DMS 273 (cell line): ENCODE measurements at regions not wholly inside any gene's neighbourhood (a gene's known extent, or its start where the extent isn't known, plus 50 kb on each side); places are given as distances from the start of the nearest gene placed in this dataset.

Experiments
- DNase-seq: peaks from one replicate; lab custom pipeline; 2025; ENCODE audit not compliant: unreplicated experiment; lab: John Stamatoyannopoulos, UW

GRCh38 chr2:37541516-37541915, 129.9 kb downstream of the CDC42EP3 start:
- no peak for DNase-seq

- no peak for DNase-seq
These were observed 127.4 kb downstream of the CDC42EP3 start for GRCh38 chr2:37543999-37544557.

DNA sequence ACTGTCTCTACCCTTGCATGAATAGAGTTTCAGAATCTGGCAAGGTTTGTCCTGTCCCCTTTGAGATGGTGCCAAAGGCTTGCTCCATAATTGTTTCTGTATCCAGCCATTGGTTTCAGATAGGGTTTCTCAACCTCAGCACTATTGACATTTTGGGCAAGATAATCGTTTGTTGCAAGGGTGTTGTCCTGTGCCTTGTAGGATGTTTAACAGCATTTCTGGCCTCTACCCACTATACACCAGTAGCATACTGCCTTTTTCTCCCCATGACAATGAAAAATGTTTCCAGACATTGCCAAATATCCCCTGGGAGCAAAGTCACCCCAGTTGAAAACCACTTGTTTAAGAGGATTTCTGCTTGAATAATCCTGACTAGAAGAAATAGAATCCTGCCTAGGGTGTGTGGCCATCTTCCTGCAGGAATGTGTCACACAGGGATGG, 126.8 kb downstream of the CDC42EP3 start:
- no peak for DNase-seq

DNA sequence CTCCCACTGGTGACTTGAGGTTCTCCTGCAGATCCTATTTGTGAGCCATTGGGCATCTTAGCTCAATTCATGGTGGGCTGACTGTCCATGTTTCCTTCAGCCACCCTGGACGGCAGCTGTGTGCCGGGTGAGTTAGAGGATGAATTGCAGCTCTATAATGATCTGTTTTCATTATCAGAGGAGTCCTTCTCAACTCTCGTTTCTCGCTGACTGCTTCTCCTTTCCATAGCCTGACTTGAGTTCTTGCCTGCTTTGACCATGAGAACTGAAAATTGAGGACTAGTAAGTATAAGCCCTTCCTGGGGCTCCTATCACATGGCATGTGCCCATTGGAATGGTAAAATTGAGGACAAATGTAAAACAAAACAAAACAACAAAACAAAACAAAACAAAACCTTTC, 121.8 kb downstream of the CDC42EP3 start:
- DNase-seq, result no peak

DNA sequence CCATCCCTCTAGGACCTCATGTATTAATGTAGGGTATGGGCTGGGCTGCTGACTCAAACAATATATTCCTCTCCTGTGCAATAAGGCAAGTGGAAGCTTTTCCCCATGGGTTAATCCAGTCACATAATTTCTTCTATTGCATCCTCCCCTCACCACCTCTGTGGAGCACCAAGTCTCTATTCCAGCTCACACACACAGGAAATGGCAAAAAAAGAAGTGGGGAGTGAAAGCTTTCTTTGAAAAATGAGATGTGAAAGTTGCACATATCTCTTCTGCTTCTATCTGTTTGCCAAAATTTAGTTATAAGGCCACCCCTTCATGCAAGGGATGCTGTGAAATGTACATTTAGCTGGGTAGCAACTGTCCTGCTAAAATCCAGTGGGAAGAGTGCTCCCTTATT, 121.3 kb downstream of the CDC42EP3 start:
- DNase-seq, result no peak

DNA sequence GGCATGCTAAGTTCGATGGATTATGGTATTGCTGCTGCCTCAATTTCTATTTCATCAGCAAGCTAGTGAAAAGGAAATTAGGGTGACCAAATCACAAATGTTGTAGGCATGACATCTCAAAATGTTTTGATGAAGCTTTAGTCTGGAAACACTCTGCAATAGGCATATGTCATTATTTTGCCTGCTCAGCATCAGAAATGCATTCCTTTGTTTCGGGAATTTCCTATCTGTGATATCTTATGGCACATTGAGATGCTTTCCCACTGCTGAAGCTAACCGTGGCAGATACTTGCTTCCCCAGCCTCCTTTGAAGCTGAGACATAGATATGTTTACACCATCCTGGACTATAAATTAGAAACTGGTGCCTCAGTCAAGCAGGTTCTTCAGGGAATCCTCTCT, 119.7 kb downstream of the CDC42EP3 start:
- no peak for DNase-seq

DNA sequence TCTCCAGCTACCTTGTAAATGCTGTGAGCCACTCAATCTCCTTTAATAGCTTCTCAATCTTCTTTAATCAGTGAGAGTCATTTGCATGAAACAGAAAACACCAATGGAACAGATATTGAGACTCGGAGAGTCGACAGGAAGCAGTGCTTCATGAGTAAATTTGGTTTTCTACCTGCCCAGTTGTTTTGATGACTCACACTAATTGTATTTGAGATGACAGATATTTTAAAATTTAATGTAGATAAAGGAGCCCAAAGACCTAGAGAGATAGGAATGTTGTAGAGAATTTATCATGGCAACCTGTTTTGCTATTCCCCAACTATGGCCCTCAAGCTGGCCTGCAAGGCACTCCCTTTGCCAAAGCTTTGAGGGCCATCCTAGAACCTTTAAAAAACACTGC, 119.1 kb downstream of the CDC42EP3 start:
- no peak for DNase-seq

DNA sequence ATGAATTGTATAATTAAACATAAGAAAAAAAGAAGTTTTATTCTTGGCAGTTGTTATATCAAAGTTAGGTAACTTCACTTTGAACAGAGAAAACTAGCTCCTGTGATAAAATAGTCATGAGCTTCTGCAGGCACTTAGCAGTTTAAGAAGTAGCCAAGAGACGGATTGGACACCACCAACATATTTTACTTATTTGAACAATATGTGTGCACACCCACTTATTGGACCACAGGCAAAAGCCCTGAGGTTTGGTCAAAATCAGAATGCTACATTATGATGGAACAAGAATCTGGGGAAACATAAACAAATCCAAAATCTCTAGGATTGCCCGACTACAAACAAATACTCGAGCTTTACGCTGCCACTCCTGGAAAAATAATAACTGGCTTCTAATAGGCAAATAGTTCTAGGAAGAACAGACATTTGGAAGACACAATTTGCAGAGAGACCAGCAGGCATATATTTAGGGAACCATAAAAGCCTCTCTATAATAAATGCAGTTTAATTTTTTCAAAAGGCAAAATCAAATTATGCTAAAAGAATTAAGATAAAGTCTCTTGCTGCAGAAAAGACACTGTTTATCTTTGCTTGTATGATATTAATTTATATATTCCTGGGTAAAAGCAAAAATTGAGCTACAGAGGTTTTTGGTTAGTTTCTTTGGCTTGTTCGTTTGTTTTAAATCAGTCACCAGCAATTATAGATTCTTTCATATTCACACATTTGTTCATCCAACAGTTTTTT, 117.9 kb downstream of the CDC42EP3 start:
- DNase-seq, result no peak

- no peak for DNase-seq
These were observed 117.3 kb downstream of the CDC42EP3 start for GRCh38 chr2:37554155-37554510.

DNA sequence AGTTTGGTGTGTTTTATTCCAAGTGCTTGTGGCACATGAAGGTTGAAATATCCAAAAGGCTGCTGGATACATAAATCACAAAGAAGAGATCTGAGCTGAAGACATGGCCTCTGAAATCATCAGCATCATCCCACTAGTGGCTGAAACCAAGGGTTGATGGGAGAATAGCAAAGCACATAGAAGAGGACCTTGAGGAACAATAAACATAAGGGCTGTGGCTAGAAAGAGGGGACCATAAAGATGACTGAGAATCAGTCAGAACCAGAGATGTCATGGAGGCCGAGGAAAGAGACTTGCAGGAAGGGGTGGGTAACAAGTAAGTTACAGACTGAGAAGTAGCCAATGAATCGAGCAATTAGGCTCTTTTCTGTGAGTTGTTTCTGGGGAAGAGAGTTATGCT, 116.8 kb downstream of the CDC42EP3 start:
- DNase-seq, result no peak

- no peak for DNase-seq
These were observed 116.0 kb downstream of the CDC42EP3 start for GRCh38 chr2:37555457-37555856.

- DNase-seq, result no peak
These were observed 115.2 kb downstream of the CDC42EP3 start for GRCh38 chr2:37556256-37556655.

- no peak for DNase-seq
These were observed 112.8 kb downstream of the CDC42EP3 start for GRCh38 chr2:37558623-37559022.

- no peak for DNase-seq
These were observed 111.1 kb downstream of the CDC42EP3 start for GRCh38 chr2:37560241-37560848.

DNA sequence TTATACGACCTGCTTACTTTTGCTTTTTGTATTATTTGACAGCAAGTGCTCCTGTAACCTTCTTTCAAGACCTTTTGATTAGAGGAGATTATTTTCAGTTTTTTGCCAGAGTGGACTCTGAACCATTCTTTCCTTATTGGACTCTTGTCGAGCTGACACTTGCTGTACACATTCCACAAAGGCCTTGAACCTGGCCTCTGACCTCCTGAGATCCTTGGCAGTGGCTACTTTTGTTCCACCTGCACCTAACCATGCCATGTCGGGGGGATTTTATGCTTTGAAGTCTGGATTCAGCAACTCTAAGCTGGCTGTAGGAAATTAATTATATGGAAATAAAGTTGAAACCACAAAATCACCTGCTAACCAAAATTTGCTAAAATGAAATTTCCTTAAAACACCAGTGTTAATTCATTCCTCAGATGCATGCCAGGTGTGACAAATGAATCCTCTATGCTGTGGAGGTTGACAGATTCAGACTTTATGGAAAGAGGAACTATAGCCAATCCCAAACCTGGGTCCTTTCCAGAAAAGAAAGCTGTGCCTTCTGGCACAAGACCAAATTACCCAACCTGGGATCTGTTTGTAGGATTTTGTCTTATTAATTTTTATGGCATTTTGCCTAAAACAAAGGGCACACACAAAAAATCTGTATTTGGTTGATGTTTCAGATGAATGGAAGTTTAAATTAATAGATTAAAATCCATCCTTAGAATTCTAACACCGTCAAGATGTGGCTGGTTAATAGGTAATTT, 110.4 kb downstream of the CDC42EP3 start:
- peak; percentile 57 for DNase-seq

- peak; percentile 62 for DNase-seq
These were observed 109.5 kb downstream of the CDC42EP3 start for GRCh38 chr2:37561615-37562569.

DNA sequence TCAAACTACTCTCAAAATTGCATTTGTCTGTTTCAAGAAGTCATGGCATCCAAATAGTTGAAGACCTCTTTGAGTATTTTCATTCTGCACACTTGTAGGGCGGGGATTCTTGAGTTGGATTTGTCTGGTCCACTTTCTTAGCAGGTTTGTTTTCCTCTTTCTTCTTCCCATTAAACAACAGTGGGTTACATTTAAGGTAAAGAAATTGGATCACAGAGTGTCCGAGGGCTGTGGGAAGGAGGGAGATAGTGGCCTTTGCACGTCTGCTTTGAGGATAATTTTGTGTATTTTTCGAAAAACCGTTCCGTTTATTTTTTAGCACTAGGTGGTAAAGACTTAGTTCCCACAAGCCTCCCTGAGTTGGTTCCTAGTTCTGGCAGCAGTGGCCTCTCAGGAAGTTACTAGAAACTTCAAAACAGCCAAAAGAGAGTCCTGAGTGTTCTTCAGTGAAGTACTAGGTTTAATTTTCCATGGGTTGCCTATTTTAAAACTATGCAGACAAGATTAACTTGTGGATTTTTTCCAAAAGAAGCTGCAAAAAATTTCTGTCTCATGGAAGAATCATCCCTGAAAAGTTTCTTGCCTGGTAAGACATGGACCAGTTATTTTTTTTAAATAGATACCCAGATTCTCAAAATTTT, 107.9 kb downstream of the CDC42EP3 start:
- no peak for DNase-seq

GRCh38 chr2:37564356-37564755, 107.1 kb downstream of the CDC42EP3 start:
- no peak for DNase-seq

DNA sequence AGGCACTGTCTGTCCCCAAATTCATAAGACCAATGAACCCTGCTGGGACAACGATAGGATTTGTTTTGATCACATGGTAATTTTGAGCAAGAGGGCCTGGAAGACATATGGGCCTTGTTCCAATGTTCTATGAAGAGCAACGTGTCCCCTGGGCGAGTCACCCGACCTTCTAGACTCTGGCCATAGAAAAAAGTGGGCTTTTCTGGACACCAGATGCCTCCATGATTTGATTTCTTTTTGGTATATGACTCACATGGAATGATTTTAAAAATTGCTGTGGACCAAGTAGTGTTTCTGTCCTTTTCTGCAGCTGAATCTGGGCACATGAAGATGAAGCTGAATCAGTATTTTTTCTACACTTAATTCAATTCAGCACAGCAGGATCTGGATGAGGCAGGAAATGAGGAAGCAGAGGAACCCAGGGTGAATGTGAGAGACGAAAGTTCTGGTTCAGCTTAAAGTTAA, 104.9 kb downstream of the CDC42EP3 start:
- DNase-seq, result no peak

DNA sequence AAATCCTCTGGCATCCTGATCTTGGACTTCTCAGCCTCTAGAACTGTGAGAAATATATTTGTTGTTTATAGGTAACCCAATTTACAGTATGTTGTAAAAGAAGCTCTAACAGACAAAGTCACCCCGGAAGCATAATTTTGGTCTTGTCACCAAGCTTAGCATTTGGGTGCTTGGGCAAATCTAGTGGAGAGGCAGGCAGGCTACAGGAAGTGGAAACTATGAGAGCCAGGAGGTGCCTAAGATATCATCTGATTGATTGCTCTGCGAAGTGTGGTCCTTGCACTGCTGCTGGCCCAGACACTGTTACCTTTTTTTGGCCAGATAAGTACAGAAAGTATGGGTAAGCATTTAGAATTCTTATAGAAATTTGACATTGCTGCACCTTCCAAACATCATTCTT, 102.9 kb downstream of the CDC42EP3 start:
- DNase-seq, result no peak
